CD4-positive, alpha-beta T cell treated with Interleukin-21 for 1 hour (primary cell): ENCODE measurements at regions not wholly inside any gene's neighbourhood (a gene's known extent, or its start where the extent isn't known, plus 50 kb on each side); places are given as distances from the start of the nearest gene placed in this dataset.

Source experiments
- DNase-seq: peaks from one replicate; pipeline ENCODE4 v3.0.0-alpha.2; 2020

GRCh38 chr2:126444512-126444911 lies 211.4 kb upstream of the GYPC start:
- no peak for DNase-seq

- DNase-seq, result no peak
Measured at GRCh38 chr2:126446106-126446695, 209.8 kb upstream of the GYPC start.

GRCh38 chr2:126448611-126449010 lies 207.3 kb upstream of the GYPC start:
- DNase-seq, result no peak

DNA sequence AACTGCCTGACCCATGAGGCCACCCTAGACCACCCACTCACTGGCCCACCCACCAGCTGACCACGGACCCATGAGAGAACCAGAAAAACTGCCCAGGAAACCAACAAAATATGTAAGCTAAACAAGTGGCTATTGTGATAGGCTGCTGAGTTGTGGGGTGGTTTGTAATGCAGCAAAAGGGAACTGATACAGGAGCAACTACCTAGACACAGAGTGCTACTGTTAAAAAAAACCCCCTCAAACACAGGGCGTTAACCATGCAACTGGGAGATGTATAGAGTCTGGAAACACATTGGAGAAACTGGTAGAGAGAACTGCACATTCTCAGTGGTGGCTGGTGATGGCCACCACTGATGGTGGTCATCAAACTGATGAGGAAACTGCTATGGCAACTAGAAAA lies 206.3 kb upstream of the GYPC start:
- DNase-seq, result no peak

- DNase-seq, result no peak
Measured at GRCh38 chr2:126463892-126464674, 191.9 kb upstream of the GYPC start.

DNA sequence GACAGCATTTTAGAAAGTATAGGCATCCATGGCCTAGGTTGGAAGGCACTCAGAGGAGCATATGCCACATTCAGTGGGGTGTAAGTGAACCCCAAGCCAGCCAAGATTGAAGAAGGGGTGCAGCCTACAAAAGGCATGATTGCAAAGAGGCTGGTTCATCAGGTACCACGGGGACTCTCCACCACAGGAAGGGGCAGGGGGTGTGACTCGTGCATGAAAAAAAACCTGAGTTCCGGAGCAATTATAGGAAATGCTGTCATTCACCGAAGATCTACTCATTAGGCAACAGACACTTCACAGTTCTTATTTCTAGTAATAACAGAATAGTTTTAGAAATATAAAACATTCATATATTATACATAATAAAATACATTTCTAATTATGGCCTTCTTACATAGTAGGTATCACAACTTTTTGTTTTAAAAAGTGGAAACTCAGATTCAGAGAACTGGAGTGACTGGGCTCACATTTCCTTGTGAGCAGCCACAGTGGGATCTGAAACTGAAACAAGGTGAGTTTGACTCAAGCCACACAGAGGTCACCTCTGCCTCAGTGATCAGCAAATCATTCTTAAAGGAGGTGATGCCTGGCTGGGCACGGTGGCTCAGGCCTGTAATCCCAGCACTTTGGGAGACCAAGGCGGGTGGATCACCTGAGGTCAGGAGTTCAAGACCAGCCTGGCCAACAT lies 188.4 kb upstream of the GYPC start:
- peak; percentile 4 for DNase-seq

- no peak for DNase-seq
Measured at GRCh38 chr2:126475031-126475430, 180.9 kb upstream of the GYPC start.

- DNase-seq, result no peak
Measured at GRCh38 chr2:126476691-126477090, 179.3 kb upstream of the GYPC start.

GRCh38 chr2:126480033-126480432 lies 175.9 kb upstream of the GYPC start:
- no peak for DNase-seq

- no peak for DNase-seq
Measured at GRCh38 chr2:126482582-126483464, 173.1 kb upstream of the GYPC start.

DNA sequence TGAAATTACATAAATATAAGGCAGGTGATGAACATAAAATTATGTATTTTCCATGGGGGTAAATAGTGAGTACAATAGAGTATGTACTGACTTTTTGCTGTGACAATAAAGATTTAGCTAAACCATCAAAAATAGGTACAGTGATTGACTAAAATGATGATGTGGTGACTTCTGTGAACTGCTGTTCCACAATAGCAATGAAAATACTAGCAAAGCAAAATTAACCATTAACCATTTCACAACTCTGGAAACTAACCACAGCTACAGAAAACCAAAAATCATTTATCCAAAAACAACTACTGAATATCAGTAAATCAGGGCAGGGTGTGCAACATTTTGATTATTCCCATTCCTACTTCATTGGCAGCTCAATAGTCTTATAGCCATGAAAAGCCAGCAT lies 161.4 kb upstream of the GYPC start:
- no peak for DNase-seq

DNA sequence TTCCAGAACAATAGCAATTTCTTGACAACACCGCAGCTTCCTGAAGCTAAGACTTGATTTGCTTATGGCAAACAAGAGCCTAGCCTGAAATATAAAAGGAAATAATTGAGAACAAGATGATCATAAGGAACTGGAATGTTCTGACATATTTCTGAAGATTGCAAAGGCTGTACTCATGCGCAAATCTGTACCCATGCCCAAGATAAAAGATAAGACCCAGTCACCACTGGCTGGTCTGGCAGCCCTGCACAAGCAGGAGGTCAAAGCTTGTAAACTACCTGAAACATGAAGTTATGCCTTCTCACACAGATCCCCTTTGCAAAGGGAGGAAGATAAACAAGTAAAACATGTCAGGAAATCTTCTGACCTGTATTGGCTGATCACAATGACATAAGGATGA lies 160.8 kb upstream of the GYPC start:
- DNase-seq, result no peak

GRCh38 chr2:126496493-126496892 lies 159.5 kb upstream of the GYPC start:
- no peak for DNase-seq

DNA sequence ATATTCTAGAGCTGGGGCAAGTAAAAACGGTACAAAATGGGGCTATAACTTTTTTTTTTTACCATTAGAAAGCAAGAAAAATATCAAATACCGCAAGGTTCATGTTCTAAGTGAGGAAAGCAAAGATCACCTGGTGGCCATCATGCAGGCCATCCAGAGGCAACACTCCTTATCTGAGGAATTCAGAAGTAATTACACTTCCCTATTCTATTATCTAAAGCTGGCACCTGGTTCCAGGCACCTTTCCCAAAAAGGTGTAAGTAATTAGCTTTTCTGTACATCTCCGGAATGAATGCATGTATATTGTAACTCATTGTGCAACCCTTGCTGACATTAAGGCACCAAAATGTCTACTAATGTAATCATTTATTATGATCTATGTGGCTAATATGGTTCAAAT lies 152.5 kb upstream of the GYPC start:
- no peak for DNase-seq

- no peak for DNase-seq
Measured at GRCh38 chr2:126504949-126505348, 151.0 kb upstream of the GYPC start.

DNA sequence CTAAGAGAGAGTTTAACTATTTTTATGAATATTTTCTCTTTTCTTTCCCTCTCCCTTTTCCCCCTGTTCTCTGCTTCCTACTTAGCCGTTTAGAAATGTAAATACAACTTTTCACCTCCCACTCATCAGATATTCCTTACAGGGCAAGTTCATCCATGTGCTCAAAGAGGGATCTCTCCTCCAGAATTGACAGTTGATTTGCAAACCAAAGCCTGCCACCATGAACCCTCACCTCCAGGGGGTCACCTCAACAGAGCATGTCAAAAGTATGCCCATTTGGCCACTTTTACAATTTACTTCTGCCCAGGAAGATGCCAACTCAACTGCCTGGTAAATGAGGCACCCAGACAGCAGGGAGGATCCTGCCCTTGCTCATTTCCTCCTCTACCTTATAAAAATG lies 149.2 kb upstream of the GYPC start:
- DNase-seq, result no peak

GRCh38 chr2:126507425-126507911 lies 148.5 kb upstream of the GYPC start:
- no peak for DNase-seq

DNA sequence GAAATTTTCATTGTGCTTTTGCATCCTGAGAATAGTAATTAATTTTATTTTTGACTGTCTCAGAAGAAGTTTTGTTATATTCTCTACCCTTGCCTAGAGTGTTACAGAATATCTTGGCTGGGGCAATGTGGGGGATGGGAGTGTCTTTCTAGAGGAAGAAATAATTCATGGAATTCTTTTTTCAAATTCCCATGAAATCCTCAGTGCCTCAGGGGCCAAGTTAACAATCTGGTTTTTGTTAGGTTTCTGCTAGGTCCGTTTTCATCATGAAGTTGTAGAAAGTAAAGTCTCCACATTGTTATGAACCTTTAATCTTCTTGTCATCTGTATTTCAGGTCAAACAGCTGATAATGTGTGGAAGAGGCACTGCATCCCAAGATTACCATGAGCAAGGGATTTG lies 145.6 kb upstream of the GYPC start:
- no peak for DNase-seq

DNA sequence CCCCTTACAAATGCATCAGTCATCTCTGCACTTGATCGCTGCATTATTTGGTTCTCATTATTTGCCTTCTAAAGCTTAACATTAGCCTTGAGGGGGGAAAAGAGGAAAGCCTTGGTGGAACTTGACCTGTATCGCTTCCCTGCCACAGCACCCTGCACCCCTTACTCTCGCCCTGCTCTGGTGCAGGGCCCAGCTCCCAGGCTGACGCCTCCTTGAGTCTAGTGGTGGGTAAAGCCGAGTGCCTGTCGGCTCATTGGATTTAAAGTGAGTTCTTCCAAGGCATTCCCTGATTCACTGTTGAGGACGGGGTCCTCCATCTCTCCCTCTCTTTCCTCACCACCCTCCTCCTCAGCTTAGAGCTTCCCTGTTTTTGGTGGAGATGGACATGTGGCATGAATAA lies 145.0 kb upstream of the GYPC start:
- no peak for DNase-seq

DNA sequence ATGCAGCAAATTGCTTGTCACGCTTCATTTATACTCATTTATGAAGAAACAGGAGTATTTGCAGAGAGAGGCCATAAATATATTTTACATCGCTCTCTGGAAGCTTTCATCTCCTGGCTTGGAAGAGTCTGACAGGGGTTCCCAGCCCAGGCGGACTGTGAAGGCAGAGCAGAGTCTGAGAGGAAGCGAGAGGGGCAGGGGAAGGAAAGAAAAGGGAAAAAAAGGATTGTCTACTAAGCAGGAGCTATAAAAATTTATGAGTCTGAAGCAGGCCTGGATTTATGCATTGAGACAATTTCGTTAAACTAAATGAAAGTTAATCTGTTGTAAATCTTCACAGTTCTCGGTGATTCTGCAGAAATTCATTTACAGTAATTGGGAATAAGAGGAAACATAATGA lies 143.9 kb upstream of the GYPC start:
- DNase-seq, result no peak

DNA sequence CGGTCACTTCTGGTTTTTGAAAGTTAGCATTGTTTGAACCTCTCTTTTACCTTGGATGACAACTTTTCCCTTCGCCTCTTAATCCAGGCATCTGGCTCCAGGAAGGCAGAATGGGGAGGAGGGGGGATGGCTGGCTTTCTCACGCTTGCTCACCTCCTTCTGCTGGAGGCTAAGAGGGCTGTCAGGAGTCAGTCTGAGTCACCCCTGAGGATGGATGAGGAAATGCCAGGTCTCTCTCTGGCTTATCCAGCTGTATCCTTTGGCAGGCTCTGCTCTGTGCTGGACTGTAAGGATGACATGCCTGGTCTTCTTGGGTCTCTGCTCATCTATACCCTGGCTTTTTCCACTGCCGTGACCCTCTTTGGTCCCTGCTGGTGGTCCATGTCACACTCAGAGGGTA lies 142.9 kb upstream of the GYPC start:
- DNase-seq, result no peak

DNA sequence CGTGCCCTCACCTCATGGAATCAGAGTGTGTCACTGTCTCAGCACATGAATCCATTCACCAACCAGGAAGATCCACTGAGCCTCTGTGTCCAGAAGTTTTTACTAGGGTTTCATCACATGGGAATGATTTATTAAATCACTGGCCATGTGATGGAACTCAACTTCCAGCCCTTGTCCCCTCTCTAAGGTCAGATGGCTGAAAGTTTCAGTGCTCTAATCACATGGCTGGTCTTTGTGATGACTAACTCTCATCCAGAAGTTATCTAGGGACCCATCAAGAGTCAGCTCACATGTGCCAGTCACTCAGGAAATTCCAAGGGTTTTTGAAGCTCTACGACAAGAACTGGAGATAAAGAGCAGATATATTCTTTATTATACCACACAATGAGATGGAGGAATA lies 140.5 kb upstream of the GYPC start:
- DNase-seq, result no peak

DNA sequence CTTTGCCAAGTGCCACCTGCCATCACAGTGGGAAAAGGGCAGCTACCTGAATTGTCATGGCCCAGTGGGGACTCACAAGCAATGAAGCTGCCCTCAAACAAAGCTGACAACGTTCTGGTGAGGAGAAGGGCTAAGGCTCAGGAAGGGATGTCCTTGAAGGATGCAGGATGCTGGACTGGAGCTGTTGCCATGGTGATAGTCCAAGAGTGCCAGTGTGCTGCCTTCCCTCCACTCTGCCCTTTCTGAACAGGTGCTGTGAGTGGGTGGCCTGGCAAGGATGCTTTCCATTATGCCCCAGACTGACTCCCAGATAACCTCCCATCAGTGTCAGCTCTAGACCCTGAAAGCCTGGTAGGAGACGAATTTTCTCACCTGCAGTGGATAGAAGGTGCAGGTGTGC lies 137.8 kb upstream of the GYPC start:
- DNase-seq, result no peak
